Occipital lobe (tissue), 2 donors: ENCODE measurements at regions not wholly inside any gene's neighbourhood (a gene's known extent, or its start where the extent isn't known, plus 50 kb on each side); places are given as distances from the start of the nearest gene placed in this dataset. TPM values are rescaled to one million over a fixed set of nuclear protein-coding genes. Genes with fewer than 3 reads are reported as not detected.
"Not testable (repeated sequence)": the region's sequence is repeated elsewhere in the genome, so short reads cannot be mapped to it uniquely, and the experiment has no call there.

Experiments
- DNase-seq: peaks from one replicate; lab custom pipeline; 2025; lab: John Stamatoyannopoulos, UW
- small RNA-seq: library from RNA; depleted of rRNA; stranded (forward); fragments of <200 nt; gene quantifications from one replicate; pipeline ENCODE3, GENCODE V24; 2014

DNA sequence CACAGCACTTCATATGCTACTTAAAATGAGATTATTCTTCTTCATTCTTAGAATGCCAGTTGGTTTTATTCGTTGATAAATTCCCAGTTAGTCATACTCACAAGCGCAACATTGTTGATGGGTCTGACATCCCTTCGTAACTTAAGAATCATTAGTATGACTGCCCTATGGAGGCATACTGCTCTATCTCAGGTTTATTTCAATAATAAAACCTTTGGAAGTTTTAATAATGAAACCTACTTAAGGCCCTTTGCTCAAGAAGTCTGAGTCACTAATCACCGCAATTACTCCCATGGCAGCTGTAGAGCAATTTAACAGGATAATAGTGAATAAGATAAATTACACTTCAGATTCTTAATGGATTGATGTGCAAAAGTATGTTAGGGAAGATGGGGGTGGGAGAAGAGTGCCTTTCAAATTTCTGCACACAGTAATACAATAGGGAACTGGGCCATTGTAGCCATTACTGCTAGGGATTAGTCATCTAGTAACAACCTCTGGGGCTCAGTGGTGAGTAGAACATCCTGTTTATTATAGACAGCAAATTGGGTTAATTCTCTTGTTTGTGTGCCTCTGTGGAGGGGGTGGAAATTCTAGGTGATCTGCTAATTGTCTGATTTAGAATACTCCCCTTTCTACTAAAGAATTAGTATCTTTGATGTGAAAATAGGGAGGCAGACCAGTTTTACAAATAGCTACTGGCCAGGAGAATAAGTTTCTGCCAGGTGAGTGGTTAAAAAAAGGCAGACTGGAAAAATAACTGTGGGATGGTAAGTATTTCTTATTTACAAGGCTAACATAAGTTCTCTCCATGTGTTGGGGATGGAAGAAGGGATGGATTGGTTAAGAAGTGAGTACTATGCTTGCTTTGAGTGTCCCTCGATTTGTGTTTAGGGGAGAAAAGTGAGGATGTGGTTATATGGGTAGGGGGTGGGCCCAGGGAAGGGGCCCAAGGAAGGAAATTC, 74.5 kb upstream of the VKORC1L1 start:
- DNase-seq: no peak

DNA sequence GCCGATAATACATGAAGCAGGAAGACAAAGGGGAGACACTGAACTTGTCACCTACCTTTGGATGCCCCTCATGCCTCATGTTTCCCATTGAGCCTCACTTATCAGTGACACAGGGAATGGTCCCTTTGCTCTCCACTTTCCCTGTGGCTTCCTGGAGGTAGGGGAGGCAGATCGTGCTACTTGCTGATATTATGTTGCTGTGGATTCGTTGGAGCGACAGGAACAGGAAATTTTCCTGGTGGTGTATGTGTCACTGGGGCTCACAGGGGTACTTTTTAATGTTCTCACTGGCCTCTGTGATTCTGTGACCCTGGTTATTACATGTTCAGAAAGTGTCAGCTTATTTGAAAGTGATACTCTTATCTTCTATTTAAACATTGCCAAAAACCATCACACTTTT, 72.7 kb upstream of the VKORC1L1 start:
- DNase-seq: not testable (repeated sequence)

DNA sequence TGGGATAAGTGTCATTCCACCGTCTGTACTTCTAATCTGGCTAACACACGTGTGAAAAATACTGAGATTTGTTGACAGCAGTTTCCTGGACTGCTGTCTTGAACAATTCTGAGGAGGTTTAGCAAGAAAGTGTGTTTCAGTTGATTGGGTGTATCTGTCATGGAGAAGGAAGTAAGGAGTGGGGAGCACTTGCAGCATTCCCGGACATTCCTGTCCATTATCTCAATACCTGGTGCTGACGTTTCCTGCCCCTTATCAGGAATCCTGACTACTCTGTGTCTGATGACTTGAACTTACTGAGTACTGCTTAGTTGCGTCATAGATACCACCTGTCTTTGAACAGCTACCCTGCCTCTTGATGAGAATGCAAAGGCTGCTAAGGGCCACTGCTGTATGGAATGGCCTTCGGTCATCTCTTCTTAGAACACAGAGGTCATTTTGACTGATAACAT, 72.0 kb upstream of the VKORC1L1 start:
- no peak for DNase-seq

DNA sequence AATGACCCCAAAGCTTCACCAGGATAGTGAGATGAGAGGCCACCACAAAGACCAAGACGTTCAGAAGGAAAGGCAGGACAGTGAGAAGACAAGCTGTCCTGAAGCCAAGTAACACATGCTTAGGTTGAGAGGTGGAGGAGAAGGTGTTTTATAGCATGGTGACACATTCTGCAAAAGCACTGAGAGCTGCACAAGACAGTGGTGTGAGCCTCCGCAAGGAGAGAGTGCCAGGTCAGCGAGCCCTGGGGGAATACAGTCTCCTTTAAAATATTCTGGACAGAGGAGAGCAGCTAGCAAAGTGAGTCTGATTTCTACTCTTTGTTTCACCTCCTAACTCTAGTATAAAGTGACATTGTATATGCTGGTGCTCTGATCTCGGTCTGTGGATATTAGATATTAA, 68.0 kb upstream of the VKORC1L1 start:
- no peak for DNase-seq

DNA sequence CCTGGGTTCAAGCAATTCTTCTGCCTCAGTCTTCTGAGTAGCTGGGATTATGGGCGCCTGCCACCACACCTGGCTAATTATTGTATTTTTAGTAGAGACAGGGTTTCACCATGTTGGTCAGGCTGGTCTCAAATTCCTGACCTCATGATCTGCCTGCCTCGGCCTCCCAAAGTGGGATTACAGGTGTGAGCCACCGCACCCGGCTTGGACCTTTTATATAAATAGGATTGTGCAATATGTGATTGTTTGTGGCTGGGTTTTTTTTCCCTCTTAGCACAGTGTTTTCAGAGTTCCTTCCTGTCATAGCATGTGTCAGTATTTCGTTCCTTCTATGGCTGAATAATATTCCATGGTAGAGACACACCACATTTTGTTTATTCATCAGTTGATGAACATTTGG, 65.8 kb upstream of the VKORC1L1 start:
- not testable (repeated sequence) for DNase-seq

DNA sequence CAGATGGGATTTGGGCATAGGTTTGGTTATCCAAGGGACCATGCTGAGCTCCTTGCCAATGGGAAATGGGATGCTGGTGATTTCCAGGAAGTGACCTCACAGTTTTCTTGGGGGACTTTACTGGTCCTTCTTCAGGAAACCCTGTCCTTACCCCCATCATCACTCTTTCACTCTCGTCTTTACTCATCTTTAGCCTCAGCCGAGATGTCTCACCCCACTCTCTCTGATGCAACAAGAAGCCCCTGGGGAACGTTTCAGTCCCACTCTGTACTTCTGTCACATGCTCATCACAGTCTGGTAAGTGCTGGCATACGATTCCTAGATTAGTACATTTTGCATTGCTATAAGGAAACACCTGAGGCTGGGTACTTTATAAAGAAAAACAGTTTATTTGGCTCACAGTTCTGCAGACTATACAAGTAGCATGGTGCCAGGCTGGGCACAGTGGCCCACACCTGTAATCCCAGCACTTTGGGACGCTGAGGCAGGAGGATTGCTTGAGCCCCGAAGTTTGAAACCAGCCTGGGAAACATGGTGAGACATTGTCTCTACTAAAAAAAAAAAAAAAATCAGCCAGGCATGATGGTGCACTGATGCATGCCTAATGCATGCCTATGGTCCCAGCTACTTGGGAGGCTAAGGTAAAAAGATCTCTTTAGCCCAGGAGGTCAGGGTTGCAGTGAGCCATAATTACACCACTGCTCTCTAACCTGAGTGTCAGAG, 63.5 kb upstream of the VKORC1L1 start:
- no peak for DNase-seq

DNA sequence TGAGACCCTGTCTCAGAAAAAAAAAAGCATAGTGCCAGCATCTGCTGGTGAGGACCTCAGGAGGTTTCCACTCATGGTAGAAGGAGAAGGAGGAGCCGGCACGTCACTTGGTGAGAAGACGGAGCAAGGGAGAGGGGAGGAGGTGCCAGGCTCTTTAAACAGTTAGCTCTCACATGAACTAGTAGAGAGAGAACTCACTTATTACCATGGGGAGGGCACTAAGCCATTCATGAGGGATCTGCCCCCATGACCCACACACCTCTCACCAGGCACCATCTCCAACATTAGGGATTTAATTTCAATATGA, 62.9 kb upstream of the VKORC1L1 start:
- DNase-seq: no peak

DNA sequence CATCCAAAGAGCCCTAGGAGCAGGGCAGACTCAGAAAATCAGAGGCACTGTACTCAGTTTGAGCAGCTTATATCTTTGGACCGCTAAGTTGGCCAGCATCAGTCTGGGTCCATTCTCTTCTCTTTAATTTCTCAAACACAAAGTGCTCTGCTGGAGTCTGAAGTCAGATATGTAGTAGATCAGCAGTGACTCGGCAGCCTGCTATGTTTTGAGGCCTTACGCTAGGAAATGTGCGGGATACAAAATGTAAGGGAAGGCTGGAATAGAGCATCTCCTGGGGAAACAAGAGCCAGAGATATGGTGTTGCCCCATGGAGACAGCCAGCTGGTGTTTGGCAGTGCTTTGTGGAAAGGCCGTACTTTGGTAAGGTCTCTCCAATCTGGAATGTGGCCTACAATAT, 60.6 kb upstream of the VKORC1L1 start:
- DNase-seq: no peak

DNA sequence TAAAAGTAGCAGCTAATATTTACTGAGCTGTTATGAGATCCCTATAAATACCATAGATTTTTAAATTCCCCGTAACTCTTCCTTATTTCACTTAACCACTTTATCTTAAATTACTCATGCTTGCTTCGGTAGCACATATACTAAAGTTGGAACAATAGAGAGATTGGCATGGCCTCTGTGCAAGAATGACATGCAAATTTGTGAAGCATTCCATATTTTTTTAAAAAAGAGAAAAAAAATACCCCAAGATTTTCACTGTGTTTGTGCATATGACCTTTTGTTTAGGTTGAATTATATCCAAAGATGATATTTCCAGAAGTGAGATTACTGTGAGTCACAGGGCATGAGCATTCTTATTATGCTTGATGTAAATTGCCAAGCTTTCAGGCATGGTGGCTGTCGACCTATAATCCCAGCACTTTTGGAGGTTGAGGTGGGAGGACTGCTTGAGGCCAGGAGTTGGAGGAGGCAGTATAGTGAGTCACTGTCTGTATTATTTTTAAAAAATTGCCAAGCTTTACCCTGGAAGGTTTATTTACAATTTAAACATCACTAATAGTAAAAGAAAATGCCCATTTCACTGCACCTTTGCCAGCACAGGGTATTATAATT, 58.2 kb upstream of the VKORC1L1 start:
- not testable (repeated sequence) for DNase-seq

DNA sequence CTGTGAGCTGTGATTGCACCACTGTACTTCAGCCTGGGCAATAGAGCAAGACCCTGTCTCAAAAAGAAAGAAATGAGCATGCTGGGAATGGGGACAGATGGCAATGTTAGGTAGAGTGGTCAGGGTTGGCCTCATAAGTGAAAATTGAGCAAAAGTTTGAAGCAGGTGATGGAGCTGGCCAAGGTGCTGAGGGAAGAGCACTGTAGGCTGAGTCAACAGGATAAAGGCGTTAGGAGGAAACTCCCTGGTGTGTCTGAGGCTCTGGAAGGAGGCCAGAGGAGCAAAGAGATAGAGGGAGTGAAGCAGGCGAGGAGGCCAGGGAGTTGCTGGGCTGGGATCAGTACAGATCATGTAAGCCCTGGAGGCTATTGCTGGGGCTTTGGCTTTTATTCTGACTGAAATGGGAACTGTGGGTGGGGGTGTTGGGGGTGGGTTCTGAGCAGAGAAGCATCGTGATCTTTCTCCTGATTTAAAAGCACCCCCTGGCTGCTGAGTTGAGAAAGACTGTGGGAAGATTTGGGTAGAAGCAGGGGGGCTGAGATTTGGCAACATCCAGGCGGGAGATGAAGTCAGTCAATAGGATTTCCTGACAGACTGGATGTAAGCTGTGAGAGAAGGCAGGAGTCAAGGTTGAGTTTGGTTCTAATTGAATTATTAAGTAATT, 52.5 kb upstream of the VKORC1L1 start:
- no peak for DNase-seq

Small RNA genes in the stretch of these regions (small RNA-seq; reads per million reads assigned to genes)
- not detected for gene AC114501.1
- not detected for gene RNU6-912P
- gene SNORA15B-2: not detected
- 0.09 reads per million for gene SNORA22
